ENCODE measurements at regions not wholly inside any gene's neighbourhood (a gene's known extent, or its start where the extent isn't known, plus 50 kb on each side); places are given as distances from the start of the nearest gene placed in this dataset.

- in situ Hi-C loops (cut with HindIII; ENCODE audit: low sequenced_read_pairs): no loop called here
- TF ChIP-seq, protein P1, sequence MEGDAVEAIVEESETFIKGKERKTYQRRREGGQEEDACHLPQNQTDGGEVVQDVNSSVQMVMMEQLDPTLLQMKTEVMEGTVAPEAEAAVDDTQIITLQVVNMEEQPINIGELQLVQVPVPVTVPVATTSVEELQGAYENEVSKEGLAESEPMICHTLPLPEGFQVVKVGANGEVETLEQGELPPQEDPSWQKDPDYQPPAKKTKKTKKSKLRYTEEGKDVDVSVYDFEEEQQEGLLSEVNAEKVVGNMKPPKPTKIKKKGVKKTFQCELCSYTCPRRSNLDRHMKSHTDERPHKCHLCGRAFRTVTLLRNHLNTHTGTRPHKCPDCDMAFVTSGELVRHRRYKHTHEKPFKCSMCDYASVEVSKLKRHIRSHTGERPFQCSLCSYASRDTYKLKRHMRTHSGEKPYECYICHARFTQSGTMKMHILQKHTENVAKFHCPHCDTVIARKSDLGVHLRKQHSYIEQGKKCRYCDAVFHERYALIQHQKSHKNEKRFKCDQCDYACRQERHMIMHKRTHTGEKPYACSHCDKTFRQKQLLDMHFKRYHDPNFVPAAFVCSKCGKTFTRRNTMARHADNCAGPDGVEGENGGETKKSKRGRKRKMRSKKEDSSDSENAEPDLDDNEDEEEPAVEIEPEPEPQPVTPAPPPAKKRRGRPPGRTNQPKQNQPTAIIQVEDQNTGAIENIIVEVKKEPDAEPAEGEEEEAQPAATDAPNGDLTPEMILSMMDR (IDR thresholded peaks at IDR 0.05; ENCODE audit: low read depth, low read length): no peak
- DNase-seq (ENCODE audit: low read depth, low spot score): no peak
- H3K4me3 ChIP-seq (ENCODE audit: low read depth, low read length): no peak overlapping the region
Measured at GRCh38 chr6:110033101-110033500, 55.0 kb downstream of the GPR6 start.

DNA sequence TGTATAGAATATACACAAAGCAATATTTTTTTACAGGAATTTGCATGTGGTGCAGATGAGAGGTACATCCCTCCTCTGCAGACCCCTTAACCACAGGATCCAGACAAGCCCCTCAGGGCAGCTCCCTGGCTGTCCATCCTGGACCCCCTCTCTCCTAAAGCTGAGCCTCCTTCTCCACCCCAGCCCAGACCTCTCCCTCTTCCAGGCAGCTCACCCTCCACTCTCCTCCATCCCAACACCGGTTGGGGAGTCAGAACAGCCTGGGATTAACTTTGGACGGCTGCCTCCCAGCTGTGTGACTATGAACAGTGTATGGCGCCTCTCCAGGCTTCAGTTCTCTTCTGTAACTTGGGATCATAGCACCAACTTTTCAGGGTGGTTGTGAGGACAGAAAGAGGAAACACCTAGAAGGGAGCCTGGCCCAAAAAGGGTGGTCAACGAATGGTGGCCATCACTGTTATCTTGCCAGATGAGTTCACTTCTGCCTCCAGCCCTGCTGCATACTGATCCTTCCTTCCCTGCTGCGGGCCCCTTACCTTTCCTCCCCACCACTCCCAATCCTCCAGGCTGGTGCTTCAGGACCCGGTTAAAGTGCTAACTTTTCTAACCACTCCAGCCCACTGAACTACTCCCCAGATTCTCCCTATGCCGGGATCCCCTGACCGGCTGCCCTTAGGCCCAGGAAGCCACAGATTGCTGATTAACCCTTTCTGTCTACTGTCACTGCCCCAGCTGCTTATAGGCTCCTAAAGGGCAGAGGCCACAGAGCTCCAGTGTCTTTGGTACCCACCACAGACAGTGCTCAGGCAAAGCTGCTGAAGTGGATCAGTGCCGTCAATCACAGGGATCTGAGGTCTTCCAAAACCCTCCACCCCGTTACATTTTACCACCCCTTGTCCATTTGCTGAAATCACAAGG is 55.9 kb downstream of the GPR6 start:
- TF ChIP-seq, protein P1 (IDR thresholded peaks at IDR 0.05; ENCODE audit: low read depth, low read length): no peak
- H3K4me3 ChIP-seq (ENCODE audit: low read depth, low read length): no peak overlapping the region
- in situ Hi-C loops (cut with HindIII; ENCODE audit: low sequenced_read_pairs): no loop called here
- no peak for DNase-seq (ENCODE audit: low read depth, low spot score)

GRCh38 chr6:110034667-110035036 is 56.5 kb downstream of the GPR6 start:
- in situ Hi-C loops (cut with HindIII; ENCODE audit: low sequenced_read_pairs): no loop called here
- TF ChIP-seq, protein P1 (IDR thresholded peaks at IDR 0.05; ENCODE audit: low read depth, low read length): no peak
- no peak for DNase-seq (ENCODE audit: low read depth, low spot score)
- no peak overlapping the region for H3K4me3 ChIP-seq (ENCODE audit: low read depth, low read length)

DNA sequence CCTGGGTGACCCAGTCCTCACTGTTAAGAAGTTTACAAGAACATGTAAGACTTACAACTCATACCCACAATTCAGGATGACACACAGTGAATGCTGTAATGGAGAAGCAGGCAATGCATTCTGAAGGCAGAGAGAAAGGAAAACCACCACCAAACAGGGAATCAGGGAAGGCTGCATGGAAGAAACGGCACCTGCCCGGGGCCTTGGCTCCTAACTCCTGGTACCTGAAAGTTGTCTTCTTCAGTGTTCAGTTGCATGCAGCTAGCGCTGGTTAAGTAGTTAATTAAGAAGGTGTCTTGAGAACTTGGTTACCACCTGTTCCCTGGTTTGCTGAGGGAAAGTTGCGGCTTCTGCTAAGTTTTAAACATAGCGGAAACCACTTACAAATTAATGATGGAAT is 57.2 kb downstream of the GPR6 start:
- TF ChIP-seq, protein P1 (IDR thresholded peaks at IDR 0.05; ENCODE audit: low read depth, low read length): no peak
- in situ Hi-C loops (cut with HindIII; ENCODE audit: low sequenced_read_pairs): no loop called here
- DNase-seq (ENCODE audit: low read depth, low spot score): no peak
- H3K4me3 ChIP-seq (ENCODE audit: low read depth, low read length): no peak overlapping the region

DNA sequence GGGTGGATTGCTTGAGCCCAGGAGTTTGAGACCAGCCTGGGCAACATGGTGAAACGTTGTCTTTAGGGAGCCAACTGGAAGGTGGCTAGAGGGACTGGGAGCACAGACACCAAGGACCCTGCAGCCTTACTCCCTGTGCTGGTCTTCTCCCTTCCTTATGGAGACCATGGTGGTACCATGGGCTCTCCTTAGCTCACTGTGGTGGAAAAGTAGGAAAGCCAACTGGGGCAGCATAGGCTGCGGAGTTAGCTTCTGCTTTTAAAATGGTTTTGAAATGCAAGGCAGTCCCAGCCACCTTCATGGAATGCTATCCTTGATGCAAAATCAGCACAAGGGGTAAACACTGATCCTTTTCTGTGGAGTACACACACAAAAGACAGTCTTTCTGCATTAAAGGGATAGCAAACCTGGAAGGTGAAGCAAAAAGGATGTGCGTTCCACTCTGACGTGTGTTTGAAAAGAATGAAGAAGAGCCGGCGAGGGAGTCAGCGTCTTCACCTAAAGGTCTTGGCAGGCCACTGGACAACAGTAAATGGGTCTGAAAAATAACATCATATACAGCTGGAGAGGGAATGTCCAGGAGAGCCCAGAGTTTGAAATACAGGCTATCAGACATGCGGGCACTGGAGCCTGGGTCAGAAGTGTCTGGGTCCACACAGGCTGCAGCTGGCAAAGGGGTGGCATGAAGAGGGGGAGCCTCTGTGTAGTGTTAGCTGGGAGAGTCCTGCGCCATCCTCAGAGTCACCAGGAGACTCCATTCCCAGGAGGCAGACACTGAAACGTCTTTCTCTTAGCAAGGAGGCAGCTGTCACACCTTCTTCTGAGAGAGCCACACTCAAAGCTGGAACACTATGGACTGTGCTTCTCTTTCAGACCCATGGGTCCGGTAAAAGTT is 58.5 kb downstream of the GPR6 start:
- in situ Hi-C loops (cut with HindIII; ENCODE audit: low sequenced_read_pairs): no loop called here
- H3K4me3 ChIP-seq (ENCODE audit: low read depth, low read length): no peak overlapping the region
- TF ChIP-seq, protein P1 (IDR thresholded peaks at IDR 0.05; ENCODE audit: low read depth, low read length): no peak
- DNase-seq (ENCODE audit: low read depth, low spot score): no peak

DNA sequence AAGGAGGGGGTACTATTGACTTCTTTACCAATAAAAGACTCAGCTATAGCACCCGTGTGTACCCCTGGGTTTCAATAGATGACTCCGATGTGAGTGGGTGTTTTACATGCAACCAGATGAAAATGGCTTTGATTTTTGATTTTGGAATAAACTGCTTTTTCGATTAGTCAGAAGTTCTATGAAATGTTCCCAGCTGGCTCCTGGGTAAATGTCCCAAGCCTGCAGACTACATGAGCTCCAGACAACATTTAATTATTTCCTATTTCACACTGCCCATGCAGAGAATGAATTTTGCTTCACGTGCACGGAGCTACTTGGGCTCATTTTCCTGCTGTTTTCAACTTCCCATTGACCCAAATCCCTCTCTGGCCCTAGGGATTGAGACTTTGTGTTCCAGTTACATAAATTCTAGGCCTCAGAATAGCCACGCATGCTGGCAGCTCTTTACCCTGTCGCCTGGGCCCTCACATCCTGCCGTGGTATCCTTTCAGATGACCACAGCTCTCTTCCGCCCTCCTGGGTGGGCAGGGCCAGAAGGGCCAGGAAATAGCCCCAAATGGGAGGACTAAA is 59.7 kb downstream of the GPR6 start:
- TF ChIP-seq, protein P1 (IDR thresholded peaks at IDR 0.05; ENCODE audit: low read depth, low read length): no peak
- no peak overlapping the region for H3K4me3 ChIP-seq (ENCODE audit: low read depth, low read length)
- in situ Hi-C loops (cut with HindIII; ENCODE audit: low sequenced_read_pairs): no loop called here
- DNase-seq (ENCODE audit: low read depth, low spot score): no peak
